ENCODE measurements at regions not wholly inside any gene's neighbourhood (a gene's known extent, or its start where the extent isn't known, plus 50 kb on each side); places are given as distances from the start of the nearest gene placed in this dataset.

DNA sequence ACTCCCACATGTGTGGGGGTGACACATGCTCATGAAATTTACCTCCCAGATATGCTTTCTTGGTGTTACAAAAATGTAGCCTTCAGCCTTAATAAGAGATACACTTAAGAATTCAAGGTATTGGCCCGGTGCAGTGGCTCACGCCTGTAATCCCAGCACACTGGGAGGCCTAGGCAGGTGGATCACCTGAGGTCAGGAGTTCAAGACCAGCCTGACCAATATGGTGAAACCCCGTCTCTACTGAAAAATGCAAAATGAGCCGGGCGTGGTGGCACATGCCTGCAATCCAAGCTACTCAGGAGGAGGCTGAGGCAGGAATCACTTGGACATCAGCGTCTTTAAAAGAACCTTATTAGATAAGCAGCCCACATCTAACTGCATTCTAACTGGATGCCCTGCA lies 614.3 kb upstream of the CDH4 start:
- Histone ChIP-seq H3K27ac (no peak overlapping the region), H3K9me3 (no peaks in the 10 kb centered on the region), H3K27me3 (no peaks in the 10 kb centered on the region), H3K4me1 (ENCODE audit: insufficient read depth) (peaks cover 3% of the 10 kb centered on the region), H3K36me3 (no peaks in the 10 kb centered on the region), H3K4me3 (no peak overlapping the region)
- 34 to 48% (median 39%) methylated on average over 6 of the region's 6 CpGs for WGBS, 3 donors
- DNase-seq: no peak
- TF ChIP-seq EP300 (IDR thresholded peaks at IDR 0.05): no peak
- TF ChIP-seq CTCF (IDR thresholded peaks at IDR 0.05): no peak
- TF ChIP-seq POLR2A (IDR thresholded peaks at IDR 0.05): no peak
- intact Hi-C loops (cut with DNase I): no loop called here

DNA sequence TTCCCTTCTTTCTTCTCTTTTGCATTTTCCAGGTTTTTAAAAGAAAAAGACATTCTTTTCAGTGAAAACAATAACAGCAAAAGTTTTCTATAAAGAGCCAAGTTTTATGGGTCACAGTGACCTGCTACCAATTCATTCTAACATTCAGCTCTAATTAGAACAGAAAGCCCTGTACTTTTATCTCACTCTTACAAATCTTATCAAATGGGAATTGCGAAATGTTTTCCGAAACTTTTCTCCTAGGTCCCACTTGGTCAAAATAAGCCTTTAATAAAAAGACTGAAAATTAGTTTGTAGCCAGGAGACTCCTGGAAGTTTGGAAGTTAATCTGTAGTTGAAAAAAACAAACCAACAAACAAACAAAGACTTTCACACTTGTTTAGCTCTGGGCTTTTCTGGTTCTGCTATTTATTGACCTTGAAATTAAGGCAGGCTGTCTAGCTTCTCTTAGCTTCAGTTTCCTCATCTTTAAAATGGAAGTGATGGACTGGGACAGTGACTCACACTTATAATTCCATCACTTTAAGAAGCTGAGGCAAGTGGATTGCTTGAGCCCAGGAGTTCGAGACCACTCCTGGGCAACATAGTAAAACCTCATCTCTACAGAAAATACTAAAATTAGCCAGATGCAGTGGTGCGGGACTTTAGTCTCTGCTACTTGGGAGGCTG lies 613.5 kb upstream of the CDH4 start:
- intact Hi-C loops (cut with DNase I): no loop called here
- TF ChIP-seq EP300 (IDR thresholded peaks at IDR 0.05): no peak
- no peak for TF ChIP-seq POLR2A (IDR thresholded peaks at IDR 0.05)
- TF ChIP-seq CTCF (IDR thresholded peaks at IDR 0.05): no peak
- no peak overlapping the region for H3K4me3 ChIP-seq
- no peaks in the 10 kb centered on the region for H3K27me3 ChIP-seq
- no peaks in the 10 kb centered on the region for H3K36me3 ChIP-seq
- peaks cover 1% of the 10 kb centered on the region for H3K4me1 ChIP-seq (ENCODE audit: insufficient read depth)
- 24 to 33% (median 32%) methylated on average over 4 of the region's 4 CpGs for WGBS, 3 donors
- no peaks in the 10 kb centered on the region for H3K9me3 ChIP-seq
- no peak for DNase-seq
- H3K27ac ChIP-seq: no peak overlapping the region

- Histone ChIP-seq H3K4me3 (no peak overlapping the region), H3K27me3 (no peaks in the 10 kb centered on the region), H3K36me3 (no peaks in the 10 kb centered on the region), H3K9me3 (no peaks in the 10 kb centered on the region), H3K27ac (no peak overlapping the region), H3K4me1 (ENCODE audit: insufficient read depth) (peaks cover 1% of the 10 kb centered on the region)
- intact Hi-C loops (cut with DNase I): loop anchor here in 1 of 4 donors (5.0 kb wide), 1 partner anchor 570 kb away; no protein-coding TSS in a partner anchor
- 86 to 91% (median 89%) methylated on average over 8 of the region's 8 CpGs for WGBS, 3 donors
- TF ChIP-seq POLR2A (IDR thresholded peaks at IDR 0.05): no peak
- TF ChIP-seq EP300 (IDR thresholded peaks at IDR 0.05): no peak
- no peak for TF ChIP-seq CTCF (IDR thresholded peaks at IDR 0.05)
- DNase-seq: no peak
Measured at GRCh38 chr20:60641879-60642447, 610.1 kb upstream of the CDH4 start.

DNA sequence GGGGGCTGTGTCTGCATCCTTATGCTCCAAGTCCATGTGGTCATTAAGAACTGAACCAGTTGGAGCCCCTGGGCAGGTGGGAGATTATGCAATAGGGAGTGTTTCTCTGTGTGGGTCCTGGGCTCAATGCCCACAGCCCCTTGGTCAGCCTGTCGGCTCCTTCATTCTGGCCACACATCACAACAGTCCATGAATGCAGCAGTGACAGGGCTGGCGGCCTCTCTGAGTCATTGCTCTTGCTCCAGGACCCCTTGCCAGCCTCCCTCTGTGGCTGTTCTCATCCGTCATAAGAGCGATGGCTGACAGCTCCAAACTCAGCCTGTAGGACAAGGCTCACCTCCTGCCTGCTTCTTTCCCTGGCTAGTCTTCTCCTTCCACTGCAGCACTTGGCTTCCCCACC lies 609.5 kb upstream of the CDH4 start:
- WGBS, 3 donors: 88 to 95% (median 90%) methylated on average over 4 of the region's 4 CpGs
- no peak for DNase-seq
- TF ChIP-seq POLR2A (IDR thresholded peaks at IDR 0.05): no peak
- no peak overlapping the region for H3K27ac ChIP-seq
- H3K36me3 ChIP-seq: no peaks in the 10 kb centered on the region
- peaks cover 1% of the 10 kb centered on the region for H3K4me1 ChIP-seq (ENCODE audit: insufficient read depth)
- no peaks in the 10 kb centered on the region for H3K9me3 ChIP-seq
- no peak overlapping the region for H3K4me3 ChIP-seq
- H3K27me3 ChIP-seq: no peaks in the 10 kb centered on the region
- intact Hi-C loops (cut with DNase I): loop anchor here in 1 of 4 donors (5.0 kb wide), 1 partner anchor 570 kb away; no protein-coding TSS in a partner anchor

DNA sequence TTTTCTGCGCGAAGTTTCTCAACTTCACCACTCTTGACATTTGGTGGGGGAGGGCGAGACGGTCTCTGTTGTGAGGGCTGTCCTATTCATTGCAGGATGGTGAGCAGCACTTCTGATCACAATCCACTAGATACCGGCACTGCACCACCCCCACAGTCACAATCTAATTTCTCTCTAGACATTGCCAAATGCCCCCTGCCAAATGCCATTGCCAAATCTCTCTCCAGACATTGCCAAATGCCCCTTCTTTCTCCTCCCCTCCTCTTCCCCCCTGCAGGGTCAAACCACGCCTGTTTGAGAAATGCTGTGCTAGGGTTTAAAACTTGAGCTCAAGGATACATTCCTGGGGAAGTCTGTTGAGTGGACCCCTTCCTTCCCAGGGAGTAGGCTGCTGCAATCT lies 603.5 kb upstream of the CDH4 start:
- no peak overlapping the region for H3K27ac ChIP-seq
- H3K9me3 ChIP-seq: no peaks in the 10 kb centered on the region
- WGBS, 3 donors: 55 to 70% (median 58%) methylated on average over 6 of the region's 6 CpGs
- H3K36me3 ChIP-seq: no peaks in the 10 kb centered on the region
- TF ChIP-seq CTCF (IDR thresholded peaks at IDR 0.05): no peak
- no peak for TF ChIP-seq POLR2A (IDR thresholded peaks at IDR 0.05)
- no peak for TF ChIP-seq EP300 (IDR thresholded peaks at IDR 0.05)
- H3K4me1 ChIP-seq (ENCODE audit: insufficient read depth): peaks cover 1% of the 10 kb centered on the region
- no peaks in the 10 kb centered on the region for H3K27me3 ChIP-seq
- DNase-seq: no peak
- intact Hi-C loops (cut with DNase I): no loop called here
- H3K4me3 ChIP-seq: no peak overlapping the region
